Thyroid gland (tissue), 4 donors: ENCODE measurements at regions not wholly inside any gene's neighbourhood (a gene's known extent, or its start where the extent isn't known, plus 50 kb on each side); places are given as distances from the start of the nearest gene placed in this dataset.
"Not testable (repeated sequence)": the region's sequence is repeated elsewhere in the genome, so short reads cannot be mapped to it uniquely, and the experiment has no call there.

Source experiments
- DNase-seq, 2 donors: peaks; one replicate each; pipeline ENCODE4 v3.0.0-alpha.2; 2019
- H3K27ac ChIP-seq, 3 donors: fragments of 200-600 bp; sonication (generic); 1 replicate in 2 of 3; 2 replicates in 1 of 3; pipeline ENCODE4 v1.5.1; 2016 to 2019; ENCODE audit warnings: mild to moderate bottlenecking in 1 of 3, moderate library complexity in 1 of 3
- H3K27me3 ChIP-seq: fragments of 200-600 bp; sonication (generic); one replicate; pipeline ENCODE4 v1.5.1; 2019
- H3K36me3 ChIP-seq, 2 donors: fragments of 200-600 bp; sonication (generic); one replicate each; pipeline ENCODE4 v1.5.1; 2016 to 2019
- H3K4me1 ChIP-seq, 2 donors: fragments of 200-600 bp; sonication (generic); one replicate each; pipeline ENCODE4 v1.5.1; 2017 to 2019
- H3K4me3 ChIP-seq, 3 donors: fragments of 200-600 bp; sonication (generic); replicated peaks in 1 of 3; 1 replicate in 2 of 3; 2 replicates in 1 of 3; pipeline ENCODE4 v1.5.1; 2016; ENCODE audit warnings: mild to moderate bottlenecking in 1 of 3
- H3K9me3 ChIP-seq: fragments of 200-600 bp; sonication (generic); one replicate; pipeline ENCODE4 v1.5.1; 2017
- POLR2A ChIP-seq, 2 donors: fragments of 450-650 bp; IDR thresholded peaks; one replicate each; pipeline ENCODE4 v1.6.1; 2017; ENCODE audit warnings: antibody characterized with exemption in 2 of 2, mild to moderate bottlenecking in 2 of 2, moderate library complexity in 1 of 2
- WGBS, 2 donors: methylation state at CpG; one replicate each; pipeline ENCODE4 v1.1.5; 2017; 5-methylcytosine and 5-hydroxymethylcytosine counted together
- intact Hi-C: fragments of 100-400 bp; cut with DNase I; formaldehyde crosslinking; loops from one replicate; pipeline ENCODE4 v1.15.1; 2023
- TF ChIP-seq, protein P1 (sequence below), 6 experiments: fragments of 200-600 bp in 3 of 6; fragments of 450-650 bp in 3 of 6; sonication (generic) in 3 of 6; IDR thresholded peaks; one replicate each; pipeline ENCODE4 v1.5.1; 2016 to 2019; ENCODE audit warnings: antibody characterized with exemption in 6 of 6, mild to moderate bottlenecking in 2 of 6, inconsistent platforms in 1 of 6, moderate library complexity in 1 of 6

DNA sequence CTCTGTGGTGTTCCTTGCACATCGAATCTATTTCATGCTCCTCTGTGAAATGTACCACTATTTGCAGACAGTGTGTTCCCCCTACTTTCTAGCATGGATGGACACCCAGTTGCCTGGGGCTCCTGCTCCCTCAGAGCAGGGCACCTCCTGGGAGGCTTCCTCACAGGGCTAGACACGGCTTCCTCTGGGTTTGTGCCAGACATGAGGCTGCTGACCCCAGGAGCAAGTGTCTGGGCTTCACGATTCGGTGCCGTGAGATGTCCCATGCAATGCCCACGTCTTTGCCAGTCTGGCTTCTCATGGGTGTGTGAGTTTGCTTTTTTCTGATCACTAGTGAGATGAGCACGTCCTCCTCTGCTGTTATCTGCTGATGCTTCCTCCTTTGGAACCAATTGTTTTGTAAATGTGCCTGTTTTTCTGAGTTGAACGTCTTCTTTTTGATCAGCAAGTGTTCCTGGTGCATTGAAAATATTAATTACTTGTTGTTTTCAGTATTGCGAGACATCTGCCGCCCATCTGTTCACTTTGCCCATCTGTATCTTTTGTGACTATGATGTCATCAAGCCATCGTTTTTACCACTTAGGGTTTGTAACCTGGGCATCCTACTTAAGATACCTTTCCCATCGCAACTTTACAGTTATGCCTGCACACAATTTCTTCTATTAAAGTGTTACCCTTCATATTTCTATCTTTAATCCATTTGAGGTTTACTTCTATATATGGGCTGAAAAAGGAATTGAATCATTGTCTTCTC lies 92.0 kb downstream of the TTLL2 start:
- H3K27me3 ChIP-seq: no peaks in the 10 kb centered on the region
- H3K4me1 ChIP-seq: no peaks in the 10 kb centered on the region
- H3K4me3 ChIP-seq: no peak overlapping the region
- DNase-seq: no peak
- intact Hi-C loops: no loop called here
- 78 to 80% methylated on average over 12 of the region's 12 CpGs for WGBS, 2 donors
- H3K36me3 ChIP-seq: no peaks in the 10 kb centered on the region
- H3K27ac ChIP-seq: no peak overlapping the region
- no peaks in the 10 kb centered on the region for H3K9me3 ChIP-seq
- TF ChIP-seq, protein P1, sequence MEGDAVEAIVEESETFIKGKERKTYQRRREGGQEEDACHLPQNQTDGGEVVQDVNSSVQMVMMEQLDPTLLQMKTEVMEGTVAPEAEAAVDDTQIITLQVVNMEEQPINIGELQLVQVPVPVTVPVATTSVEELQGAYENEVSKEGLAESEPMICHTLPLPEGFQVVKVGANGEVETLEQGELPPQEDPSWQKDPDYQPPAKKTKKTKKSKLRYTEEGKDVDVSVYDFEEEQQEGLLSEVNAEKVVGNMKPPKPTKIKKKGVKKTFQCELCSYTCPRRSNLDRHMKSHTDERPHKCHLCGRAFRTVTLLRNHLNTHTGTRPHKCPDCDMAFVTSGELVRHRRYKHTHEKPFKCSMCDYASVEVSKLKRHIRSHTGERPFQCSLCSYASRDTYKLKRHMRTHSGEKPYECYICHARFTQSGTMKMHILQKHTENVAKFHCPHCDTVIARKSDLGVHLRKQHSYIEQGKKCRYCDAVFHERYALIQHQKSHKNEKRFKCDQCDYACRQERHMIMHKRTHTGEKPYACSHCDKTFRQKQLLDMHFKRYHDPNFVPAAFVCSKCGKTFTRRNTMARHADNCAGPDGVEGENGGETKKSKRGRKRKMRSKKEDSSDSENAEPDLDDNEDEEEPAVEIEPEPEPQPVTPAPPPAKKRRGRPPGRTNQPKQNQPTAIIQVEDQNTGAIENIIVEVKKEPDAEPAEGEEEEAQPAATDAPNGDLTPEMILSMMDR (IDR thresholded peaks at IDR 0.05): no peak
- no peak for TF ChIP-seq POLR2A (IDR thresholded peaks at IDR 0.05)

DNA sequence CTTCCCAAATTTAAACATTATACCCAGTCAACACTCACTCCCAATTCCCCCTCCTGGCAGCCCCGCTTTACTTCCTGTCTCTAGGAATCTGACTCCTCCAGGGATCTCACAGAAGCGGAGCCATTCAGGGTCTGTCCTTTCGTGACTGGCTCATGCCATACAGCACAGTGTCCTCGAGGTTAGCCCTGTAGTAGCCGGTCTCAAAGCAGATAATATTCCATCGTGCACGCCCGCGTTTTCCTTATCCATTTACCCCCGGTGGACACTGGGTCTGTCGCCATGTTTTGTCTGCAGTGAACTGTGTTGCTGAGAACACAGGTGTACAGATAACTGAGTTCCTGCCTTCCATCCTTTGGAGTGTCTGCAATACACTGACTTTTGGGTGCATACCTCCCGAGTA lies 95.3 kb downstream of the TTLL2 start:
- WGBS, 2 donors: 82 to 86% methylated on average over 12 of the region's 12 CpGs
- DNase-seq: no peak
- TF ChIP-seq, protein P1 (IDR thresholded peaks at IDR 0.05): no peak
- TF ChIP-seq POLR2A (IDR thresholded peaks at IDR 0.05): no peak
- Histone ChIP-seq H3K9me3 (no peaks in the 10 kb centered on the region), H3K27ac (no peak overlapping the region), H3K27me3 (no peaks in the 10 kb centered on the region), H3K36me3 (no peaks in the 10 kb centered on the region), H3K4me1 (no peaks in the 10 kb centered on the region), H3K4me3 (no peak overlapping the region)
- intact Hi-C loops: no loop called here

DNA sequence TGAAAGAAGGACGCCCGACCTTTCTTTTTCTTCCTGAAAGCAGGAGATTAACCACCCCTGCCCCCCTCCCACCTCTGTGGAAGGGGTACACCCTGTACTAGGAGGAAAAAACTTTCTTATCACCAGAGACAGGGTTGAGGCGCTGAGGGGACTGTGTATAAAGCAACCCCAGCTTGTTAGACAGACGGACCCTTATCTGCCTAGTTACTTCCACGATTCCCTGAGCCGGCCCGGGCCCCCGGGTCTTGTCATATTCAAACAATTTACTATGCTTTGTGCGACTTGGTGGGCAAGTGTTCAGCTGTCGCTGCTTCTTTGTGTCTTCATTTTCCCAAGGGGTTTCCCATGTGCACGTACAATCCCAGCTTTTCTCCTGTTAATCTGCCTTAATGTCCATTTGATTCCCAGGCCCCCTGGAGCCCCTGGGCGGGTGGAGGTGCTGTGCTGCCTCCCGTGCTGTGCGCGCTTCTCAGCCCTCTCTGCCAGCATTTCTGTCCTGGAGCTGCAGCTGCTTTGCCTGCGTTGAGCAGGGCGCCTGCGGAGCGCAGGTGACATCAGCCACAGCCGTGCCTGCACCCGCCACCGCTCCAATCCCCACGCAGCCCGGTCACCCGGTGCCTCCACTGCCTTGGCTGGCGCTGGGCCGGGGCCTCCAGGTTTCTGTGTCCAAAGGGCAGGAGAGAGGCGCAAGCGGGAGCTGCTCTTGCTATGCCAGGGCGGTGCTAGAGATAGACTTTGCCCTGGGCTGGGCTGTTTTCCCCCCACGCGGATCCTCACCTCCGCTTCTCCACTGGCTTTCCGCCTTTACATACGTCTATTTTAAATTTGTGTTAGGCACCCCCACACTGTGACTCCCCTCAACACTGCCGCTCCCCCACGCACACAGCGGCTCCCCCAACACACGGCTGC lies 96.2 kb downstream of the TTLL2 start:
- Histone ChIP-seq H3K4me1 (no peaks in the 10 kb centered on the region), H3K27me3 (no peaks in the 10 kb centered on the region), H3K9me3 (no peaks in the 10 kb centered on the region), H3K36me3 (no peaks in the 10 kb centered on the region), H3K27ac (no peak overlapping the region), H3K4me3 (no peak overlapping the region)
- WGBS, 2 donors: 93 to 94% methylated on average over 39 of the region's 39 CpGs
- no peak for DNase-seq
- intact Hi-C loops: no loop called here
- TF ChIP-seq, protein P1 (IDR thresholded peaks at IDR 0.05): no peak
- TF ChIP-seq POLR2A (IDR thresholded peaks at IDR 0.05): no peak

DNA sequence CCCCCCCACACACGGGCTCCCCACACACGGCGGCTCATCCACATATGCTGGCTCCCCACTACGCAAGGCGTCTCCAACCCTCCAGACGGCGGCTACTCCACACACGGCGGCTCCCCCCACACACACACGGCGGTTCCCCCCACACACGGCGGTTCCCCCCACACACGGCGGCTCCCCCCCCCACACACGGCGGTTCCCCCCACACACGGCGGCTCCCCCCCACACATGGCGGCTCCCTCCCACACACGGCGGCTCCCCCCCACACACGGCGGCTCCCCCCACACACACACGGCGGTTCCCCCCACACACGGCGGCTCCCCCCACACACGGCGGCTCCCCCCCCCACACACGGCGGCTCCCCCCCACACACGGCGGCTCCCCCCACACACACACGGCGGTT lies 97.1 kb downstream of the TTLL2 start:
- H3K27me3 ChIP-seq, H3K27ac ChIP-seq, H3K9me3 ChIP-seq, H3K36me3 ChIP-seq, H3K4me3 ChIP-seq, intact Hi-C loops, DNase-seq, H3K4me1 ChIP-seq: not testable (repeated sequence)
- no CpG with 5 or more reads among the region's 36 CpGs for WGBS, 2 donors

DNA sequence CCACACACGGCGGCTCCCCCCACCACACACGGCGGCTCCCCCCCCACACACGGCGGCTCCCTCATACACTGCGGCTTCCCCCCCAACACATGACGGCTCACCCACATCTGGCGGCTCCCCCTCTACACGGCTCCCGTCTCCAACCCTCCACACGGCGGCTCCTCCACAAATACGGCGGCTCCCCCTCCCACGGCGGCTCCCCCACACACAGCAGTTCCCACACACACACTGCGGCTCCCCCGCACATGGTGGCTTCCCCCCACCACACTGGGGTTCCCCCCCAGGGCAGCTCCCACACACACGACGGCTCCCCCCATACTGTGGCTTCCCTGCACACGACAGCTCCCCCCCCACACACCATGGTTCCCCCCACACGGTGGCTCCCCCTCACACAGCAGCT lies 98.0 kb downstream of the TTLL2 start:
- H3K27me3 ChIP-seq: no peaks in the 10 kb centered on the region
- no peak for TF ChIP-seq POLR2A (IDR thresholded peaks at IDR 0.05)
- TF ChIP-seq, protein P1 (IDR thresholded peaks at IDR 0.05): no peak
- no peak overlapping the region for H3K27ac ChIP-seq
- no peaks in the 10 kb centered on the region for H3K4me1 ChIP-seq
- 98 to 100% methylated on average over 11 to 16 of the region's 23 CpGs for WGBS, 2 donors
- no peak overlapping the region for H3K4me3 ChIP-seq
- no peak for DNase-seq
- intact Hi-C loops: no loop called here
- H3K9me3 ChIP-seq: no peaks in the 10 kb centered on the region
- no peaks in the 10 kb centered on the region for H3K36me3 ChIP-seq
